Stimulated activated CD4-positive, alpha-beta T cell treated with anti-CD3 and anti-CD28 coated beads, Interleukin-12 subunit alpha, Interleukin-12 subunit beta, amount 100 ng/mL, for 4 hours (primary cell): ENCODE measurements at regions not wholly inside any gene's neighbourhood (a gene's known extent, or its start where the extent isn't known, plus 50 kb on each side); places are given as distances from the start of the nearest gene placed in this dataset.

Experiments
- DNase-seq: peaks from one replicate; pipeline ENCODE4 v3.0.0-alpha.2; 2020

DNA sequence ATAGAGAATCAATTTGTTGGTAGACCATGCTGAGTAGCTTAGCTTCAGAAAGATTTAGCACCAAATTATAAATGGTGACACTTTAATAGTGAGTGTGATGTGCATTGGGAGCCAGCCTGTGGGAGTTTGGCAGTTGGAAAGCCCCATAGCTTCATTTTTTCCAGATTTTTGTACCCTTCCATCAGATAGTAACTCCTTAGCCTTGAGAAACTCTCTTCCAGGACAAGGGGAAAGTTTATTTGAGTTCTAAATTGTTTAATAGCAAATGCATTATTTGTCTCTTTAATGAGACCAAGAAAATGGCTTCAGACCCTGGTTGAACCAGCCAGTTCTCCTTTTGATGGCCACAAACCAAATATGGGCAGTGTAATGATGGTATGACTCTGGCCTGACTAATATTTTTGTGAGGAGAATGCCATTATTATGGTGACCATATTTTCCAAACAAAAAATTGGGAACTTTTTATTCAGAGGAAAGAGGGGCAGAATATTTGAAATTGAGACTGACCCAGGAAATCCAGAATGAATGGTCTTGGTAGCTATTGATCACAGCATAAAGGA is 49.8 kb downstream of the PLCE1 start:
- DNase-seq = no peak

GRCh38 chr10:94046098-94046497 is 52.4 kb downstream of the PLCE1 start:
- no peak for DNase-seq

DNA sequence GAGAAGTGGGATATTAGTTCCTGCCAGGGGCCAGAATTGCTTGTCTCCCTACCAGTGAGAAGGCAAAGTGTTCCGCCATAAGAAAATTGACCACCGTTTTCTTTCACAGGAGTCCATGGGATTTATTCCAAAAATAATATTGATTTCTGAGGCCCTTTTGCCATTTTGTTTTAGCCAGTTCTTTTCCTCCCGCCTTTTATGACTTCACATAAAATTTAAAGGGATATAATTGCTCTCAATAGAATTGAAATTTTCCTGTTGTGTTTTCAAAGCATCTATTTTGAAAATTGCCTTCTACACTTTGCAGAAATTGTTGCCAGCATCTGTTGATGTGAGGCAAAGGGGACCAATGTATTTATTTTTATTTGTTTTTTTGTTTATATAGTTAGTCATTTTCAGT is 53.6 kb downstream of the PLCE1 start:
- DNase-seq = no peak

GRCh38 chr10:94049911-94050310 is 56.2 kb downstream of the PLCE1 start:
- no peak for DNase-seq

GRCh38 chr10:94052281-94052680 is 58.5 kb downstream of the PLCE1 start:
- DNase-seq = no peak

- no peak for DNase-seq
Measured at GRCh38 chr10:94052866-94053791, 59.4 kb downstream of the PLCE1 start.

DNA sequence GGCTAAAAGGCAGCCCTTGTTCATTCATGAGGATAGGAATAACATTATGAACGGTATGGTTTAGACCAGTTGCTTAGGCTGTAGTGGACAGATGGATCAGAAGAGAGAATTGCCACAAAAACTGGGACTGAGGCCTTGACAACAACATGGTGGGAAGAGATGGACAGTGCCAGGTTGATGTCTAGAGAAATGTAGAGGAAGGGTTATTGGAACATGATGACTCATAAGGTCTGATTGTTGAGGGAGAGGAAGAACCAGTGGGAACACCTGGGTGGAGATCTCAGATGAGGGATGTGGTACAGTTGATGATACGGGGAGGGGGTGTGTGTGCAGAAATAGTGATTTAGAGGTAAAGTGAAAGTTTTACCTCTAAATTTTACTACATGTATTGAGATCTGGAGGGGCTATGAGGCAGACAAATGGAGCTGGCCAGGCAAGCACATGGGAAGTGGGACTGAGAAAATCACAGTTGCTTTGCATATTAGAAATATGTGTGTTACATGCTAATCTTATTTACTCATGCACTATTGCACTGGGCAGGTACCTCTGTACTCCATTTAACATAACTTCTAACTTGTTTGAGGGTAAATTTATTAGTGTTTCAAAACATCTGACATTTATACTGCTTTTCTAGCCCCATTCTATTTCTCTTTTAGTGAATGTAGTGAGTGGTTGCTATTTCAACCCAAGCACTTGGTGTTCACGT is 65.6 kb downstream of the PLCE1 start:
- no peak for DNase-seq

DNA sequence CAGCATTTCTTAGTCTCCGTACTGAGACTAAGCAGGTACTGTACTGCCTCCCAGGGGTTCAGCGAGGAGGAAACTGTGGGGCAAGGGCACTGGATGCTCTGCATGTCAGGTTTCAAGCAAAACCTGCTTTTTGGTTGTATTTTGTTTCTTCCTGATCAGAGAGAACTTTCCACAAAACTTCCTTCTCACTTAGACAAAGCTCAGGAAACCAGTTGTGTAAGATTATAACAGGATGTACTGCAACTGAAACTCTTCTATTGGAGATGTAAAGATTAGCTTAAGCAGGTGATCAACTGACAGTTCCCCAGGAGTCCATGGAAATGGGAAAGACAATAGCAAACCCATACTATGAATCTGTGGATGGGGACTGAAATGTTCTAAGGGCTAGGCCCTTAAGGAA is 67.3 kb downstream of the PLCE1 start:
- DNase-seq = no peak

- DNase-seq = no peak
Measured at GRCh38 chr10:94062611-94063010, 68.9 kb downstream of the PLCE1 start.

DNA sequence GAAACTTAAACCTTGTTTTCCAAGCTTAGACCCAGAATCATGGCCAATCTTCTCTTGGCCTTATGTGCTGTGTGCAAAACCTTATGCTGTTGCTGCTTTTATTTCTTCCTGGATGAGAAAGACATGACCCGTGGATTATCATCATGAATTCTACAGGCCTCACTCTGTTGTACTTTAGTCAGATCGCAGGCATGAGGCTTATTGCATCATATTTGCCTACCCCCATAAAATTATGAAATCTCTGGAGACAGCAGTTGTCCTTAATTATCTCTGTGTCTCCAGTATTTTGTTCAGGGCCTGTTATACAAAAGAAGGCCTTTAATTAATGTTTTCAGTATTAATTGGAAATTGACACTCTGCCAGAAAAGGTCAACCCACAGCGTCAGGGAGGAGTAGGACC is 71.6 kb downstream of the PLCE1 start:
- no peak for DNase-seq

DNA sequence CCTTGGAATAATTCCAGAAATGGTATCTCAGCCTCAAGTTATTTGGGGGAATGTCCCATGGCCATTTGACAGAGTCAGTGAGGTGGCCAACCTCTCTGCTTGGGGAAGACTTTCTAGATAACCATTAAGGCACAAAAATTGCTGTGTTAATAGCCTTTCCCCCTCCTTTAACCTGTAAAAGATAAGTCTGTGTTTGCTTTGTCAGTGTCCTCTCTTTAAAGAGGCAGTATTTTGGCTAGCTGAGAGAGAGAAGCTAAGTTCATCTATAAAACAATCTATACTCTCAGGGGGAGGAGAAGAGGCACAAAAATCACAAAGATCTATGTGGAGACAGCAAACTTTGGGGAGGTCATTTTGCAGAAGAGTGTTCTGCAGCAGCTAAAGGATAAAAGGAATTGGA is 72.1 kb downstream of the PLCE1 start:
- no peak for DNase-seq

GRCh38 chr10:94066411-94066810 is 72.7 kb downstream of the PLCE1 start:
- DNase-seq = no peak

GRCh38 chr10:94069884-94070283 is 76.2 kb downstream of the PLCE1 start:
- DNase-seq = no peak

DNA sequence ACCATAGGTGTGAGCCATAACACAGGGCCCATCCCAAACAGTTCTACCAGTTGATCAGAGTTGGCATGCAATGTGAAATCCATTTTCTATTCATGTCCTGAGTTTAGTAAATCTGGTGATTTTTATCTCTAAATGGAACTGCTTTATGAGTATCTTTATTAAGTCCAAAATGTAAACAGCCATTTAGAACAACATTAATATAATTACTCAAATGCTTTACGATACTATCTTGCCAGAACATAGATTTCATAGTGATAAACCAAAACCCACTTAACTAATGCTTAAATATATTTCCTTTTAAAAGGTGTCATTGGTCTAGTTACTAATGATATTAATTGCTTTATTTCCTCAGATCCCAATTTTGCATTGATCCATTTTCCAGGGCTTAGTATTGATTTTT is 80.7 kb downstream of the PLCE1 start:
- DNase-seq = no peak

DNA sequence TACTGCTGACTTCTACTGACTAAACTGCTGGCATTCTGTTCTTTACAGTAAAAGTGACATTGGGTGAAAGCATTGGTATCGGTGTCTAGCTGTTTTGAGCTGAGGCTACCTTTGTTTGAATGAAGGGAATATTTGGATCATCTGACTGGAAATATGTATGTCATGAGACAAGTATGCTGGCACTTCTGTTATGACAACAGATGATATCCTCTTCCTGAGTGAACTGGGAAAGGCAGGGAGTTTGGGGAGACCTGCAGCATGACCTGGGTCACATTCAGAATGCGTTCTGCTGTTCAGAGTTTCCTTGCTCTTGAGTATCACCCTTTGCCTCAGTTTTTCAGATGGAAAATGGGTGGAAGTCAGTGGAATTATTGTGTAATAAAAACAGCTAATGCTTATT is 81.8 kb downstream of the PLCE1 start:
- no peak for DNase-seq

DNA sequence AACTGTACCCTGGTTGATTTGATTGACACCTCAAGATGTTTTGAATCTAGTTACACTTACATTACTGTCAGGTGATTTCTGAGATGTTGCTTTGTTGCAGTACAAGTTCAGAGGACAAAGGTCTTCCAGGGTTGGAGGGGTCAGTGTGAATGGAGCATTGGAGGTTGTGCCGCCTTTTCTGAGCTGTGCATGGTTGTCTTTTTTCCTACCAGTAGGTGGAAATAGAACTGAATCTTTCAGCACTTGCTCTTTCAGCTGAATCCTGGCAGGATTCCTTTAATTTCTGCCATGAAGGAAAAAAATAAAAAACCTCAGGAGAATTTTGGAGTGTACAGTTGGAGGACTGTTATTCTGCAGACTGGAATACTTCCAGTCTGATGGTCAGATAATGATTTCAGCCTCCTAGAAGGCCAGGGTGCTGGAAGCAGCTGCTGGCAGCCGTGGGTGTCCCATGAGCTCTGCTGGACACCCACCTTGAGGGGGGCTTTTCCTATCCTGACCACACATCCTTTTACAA is 82.7 kb downstream of the PLCE1 start:
- no peak for DNase-seq

GRCh38 chr10:94077042-94077441 is 83.3 kb downstream of the PLCE1 start:
- DNase-seq = no peak

DNA sequence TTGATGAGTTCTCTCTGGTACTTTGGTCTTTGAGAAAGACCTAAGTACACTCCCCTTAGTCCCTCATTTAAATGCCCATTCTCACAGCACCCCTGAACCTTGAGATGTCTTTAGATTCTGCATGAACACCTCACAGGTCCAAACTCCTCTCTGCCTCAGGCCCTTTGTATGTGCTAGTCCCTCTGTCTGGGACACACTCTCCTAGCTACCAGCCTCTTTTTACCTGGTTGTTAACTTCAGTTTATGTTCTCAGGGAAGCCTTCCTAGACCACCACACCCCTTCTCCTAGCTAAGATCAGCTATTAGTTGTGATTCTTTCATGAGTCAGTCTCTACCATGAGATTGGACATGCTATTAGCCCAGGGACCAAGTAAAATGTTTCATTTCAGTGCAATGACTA is 86.4 kb downstream of the PLCE1 start:
- no peak for DNase-seq

DNA sequence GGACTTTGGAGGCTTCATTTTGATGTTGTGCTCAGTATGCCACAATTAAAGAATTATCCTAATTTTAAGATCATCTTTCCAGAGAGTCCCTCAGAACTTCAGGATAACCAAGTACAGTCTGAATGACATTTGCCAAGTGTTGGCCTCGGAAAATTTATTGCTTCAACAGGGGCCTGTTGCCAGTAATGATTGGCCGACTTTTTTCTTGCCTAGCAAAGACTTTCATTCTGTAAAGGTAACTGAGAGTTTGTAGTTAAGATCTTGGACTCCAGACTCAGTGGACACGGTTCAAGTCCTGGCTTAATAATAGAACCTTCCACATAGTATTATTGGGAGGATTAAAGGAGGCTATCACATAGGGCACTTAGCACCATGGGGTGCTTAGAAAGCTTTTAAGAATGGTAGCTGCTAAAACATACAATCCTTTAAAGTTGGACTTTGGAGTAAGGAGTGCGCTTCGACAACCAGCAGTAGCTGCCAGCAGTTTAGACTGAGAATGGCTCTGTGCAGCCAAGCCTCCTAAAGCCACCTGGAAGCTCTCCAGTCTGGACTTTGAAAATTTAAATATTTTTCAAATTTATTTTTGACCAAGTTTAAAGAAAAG is 90.0 kb downstream of the PLCE1 start:
- DNase-seq = no peak

DNA sequence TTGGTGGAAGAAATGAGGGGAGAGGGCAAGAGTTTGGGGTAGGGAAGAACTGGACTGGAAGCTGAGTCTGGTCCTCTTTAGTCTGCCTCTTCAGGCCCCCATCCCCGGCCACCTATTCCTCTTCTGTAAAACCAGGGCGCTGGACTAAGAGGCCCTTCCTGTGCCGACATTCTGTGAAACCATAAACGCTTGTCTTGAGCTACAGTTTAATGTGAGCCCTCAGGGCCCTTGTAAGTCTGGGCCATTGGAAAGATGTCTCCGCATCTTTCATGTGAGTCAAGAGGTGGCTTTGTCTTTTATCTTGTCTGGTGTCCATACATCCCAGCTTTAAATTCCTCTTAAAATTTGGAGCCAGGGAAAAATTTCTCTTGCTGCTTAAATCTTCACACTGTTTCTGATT is 90.6 kb downstream of the PLCE1 start:
- no peak for DNase-seq

DNA sequence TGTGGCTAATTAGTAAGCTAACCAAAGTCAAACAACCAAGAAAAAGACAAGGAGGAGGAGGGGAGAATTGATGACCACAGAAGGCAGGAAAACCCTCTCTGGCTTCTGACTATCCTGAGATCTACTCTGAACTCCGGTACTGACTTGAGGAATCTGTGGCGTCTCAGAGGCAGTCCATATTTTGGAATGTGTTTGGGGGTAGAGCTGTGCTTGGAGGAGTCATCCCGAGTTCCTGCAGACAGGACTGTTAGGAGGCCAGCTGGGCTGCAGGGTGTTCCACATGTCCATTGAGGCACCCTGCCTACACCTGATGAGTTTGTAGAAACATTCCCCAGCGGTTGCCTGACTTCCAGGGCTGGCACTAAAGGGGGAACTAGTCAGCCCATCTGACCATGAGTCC is 91.6 kb downstream of the PLCE1 start:
- DNase-seq = no peak

- DNase-seq = no peak
Measured at GRCh38 chr10:94085766-94086437, 92.2 kb downstream of the PLCE1 start.

DNA sequence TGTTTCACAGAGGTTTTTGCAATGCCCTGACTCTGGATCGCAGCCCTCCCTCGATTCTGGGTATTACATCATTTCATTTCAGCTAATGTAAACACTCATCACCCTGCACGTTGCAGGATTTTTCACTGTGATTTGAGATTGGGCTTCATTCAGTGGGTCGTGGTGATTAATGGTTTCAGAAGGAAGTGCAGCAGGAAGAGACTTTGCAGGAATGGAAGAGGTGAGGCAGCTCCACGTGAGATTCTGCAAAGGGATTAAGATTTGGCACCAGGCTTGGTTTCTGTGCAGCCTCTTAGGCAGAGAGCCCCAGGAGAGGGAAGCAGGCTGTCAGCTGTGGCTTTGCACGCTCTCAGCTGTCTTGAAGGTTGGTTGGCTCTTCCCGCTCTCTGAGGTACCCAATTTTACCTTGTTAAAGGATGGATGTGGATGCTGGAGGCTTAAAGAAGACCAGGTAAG is 95.2 kb downstream of the PLCE1 start:
- no peak for DNase-seq
